ENCODE measurements at regions not wholly inside any gene's neighbourhood (a gene's known extent, or its start where the extent isn't known, plus 50 kb on each side); places are given as distances from the start of the nearest gene placed in this dataset.

DNA sequence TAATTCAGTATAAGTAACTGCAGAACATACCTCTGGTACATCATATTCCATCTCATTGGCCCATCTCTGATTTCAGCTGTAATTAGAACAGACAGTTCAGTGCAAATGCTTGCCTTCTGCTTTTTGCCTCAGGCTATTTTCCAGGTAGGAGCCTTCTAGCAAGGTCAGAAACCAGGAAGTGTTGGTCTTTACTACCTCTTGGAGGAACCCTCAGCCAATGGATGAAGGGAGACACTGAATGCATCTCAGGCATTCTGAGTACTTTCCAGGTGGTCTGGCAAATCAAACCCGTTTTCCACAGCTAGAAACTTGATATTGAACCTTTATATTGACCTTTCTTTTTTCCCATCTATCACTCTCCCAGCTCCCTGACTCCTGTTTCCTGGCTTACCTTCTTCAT is 348.5 kb upstream of the SOX2 start:
- H3K23me2 ChIP-seq (ENCODE audit: low read depth, low read length) = no peaks in the 10 kb centered on the region; the same call in 1 of the 2 replicates
- H3K4me3 ChIP-seq (ENCODE audit: extremely low read depth in 1 of 4, insufficient read depth in 2 of 4, low read depth in 3 of 4, low read length in 4 of 4) = no peak overlapping the region
- no peak overlapping the region for H2BK12ac ChIP-seq (ENCODE audit: low read depth, low read length)
- H2BK20ac ChIP-seq (ENCODE audit: low read length) = no peak overlapping the region
- no peaks in the 10 kb centered on the region; a peak in 2 of 7 replicates for H3K4me1 ChIP-seq (replicated peaks in 1 of 4; ENCODE audit: control insufficient read depth in 3 of 4, insufficient read depth in 4 of 4, low read length in 3 of 4)
- H4K8ac ChIP-seq (ENCODE audit: extremely low read depth, insufficient read depth, low read length) = no peak overlapping the region
- H3K4me2 ChIP-seq (ENCODE audit: insufficient read depth in 1 of 2, low read depth in 2 of 2, low read length in 2 of 2) = no peak overlapping the region
- H3K9me3 ChIP-seq (ENCODE audit: insufficient read depth in 2 of 2, low read depth in 1 of 2, low read length in 1 of 2) = no peaks in the 10 kb centered on the region
- ChIA-PET CTCF (ENCODE audit: partially characterized antibody) (interaction anchor here (0.6 kb wide), 1 partner anchor 406 kb away, joined by 3 read pairs; no protein-coding TSS in a partner anchor), POLR2A (ENCODE audit: partially characterized antibody) (no interaction called here)
- H4K5ac ChIP-seq (ENCODE audit: insufficient read length, low read depth, low read length) = no peak overlapping the region
- H2AFZ ChIP-seq (ENCODE audit: low read length) = no peak overlapping the region
- no peak for FAIRE-seq
- H3K56ac ChIP-seq (replicated peaks; ENCODE audit: insufficient read length, low read depth, low read length) = no peak overlapping the region
- TF ChIP-seq RAD21 (IDR thresholded peaks at IDR 0.05 in 1 of 2, conservative IDR thresholded peaks at IDR 0.05 in 1 of 2; ENCODE audit: low read depth in 2 of 2, low read length in 2 of 2) = 0 out of 4 replicates have a peak, but pooled peaks of 1 of the 2 experiments have one; percentile 16
- TF ChIP-seq KDM1A (IDR thresholded peaks at IDR 0.05; ENCODE audit: borderline replicate concordance, low read length) = no peak
- no peak for TF ChIP-seq HDAC2 (IDR thresholded peaks at IDR 0.05; ENCODE audit: borderline replicate concordance in 1 of 2, low read depth in 2 of 2, low read length in 2 of 2)
- TF ChIP-seq BCL11A (IDR thresholded peaks at IDR 0.05; ENCODE audit: low read depth in 2 of 2, low read length in 2 of 2) = no peak
- no peak for TF ChIP-seq RFX5 (IDR thresholded peaks at IDR 0.05; ENCODE audit: borderline replicate concordance, low read depth, low read length)
- no peak for TF ChIP-seq TAF1 (IDR thresholded peaks at IDR 0.05; ENCODE audit: low read depth, low read length)
- H3K23ac ChIP-seq (ENCODE audit: insufficient read length) = no peak overlapping the region
- no peaks in the 10 kb centered on the region for H3K79me1 ChIP-seq (ENCODE audit: low read depth, low read length)
- H3K9ac ChIP-seq (replicated peaks in 1 of 4; ENCODE audit: extremely low read depth in 1 of 4, low read depth in 3 of 4, low read length in 3 of 4) = no peak overlapping the region
- no peak overlapping the region for H2BK120ac ChIP-seq (replicated peaks; ENCODE audit: low read depth, low read length)
- no peak for DNase-seq (ENCODE audit: low read depth in 1 of 2, low spot score in 2 of 2)
- H2AK5ac ChIP-seq (ENCODE audit: low read depth, low read length) = no peak overlapping the region
- no peak overlapping the region for H3K4ac ChIP-seq (replicated peaks; ENCODE audit: insufficient read length, low read depth, low read length)
- no peaks in the 10 kb centered on the region for H3K27me3 ChIP-seq (replicated peaks in 1 of 4; ENCODE audit: control insufficient read depth in 3 of 4, extremely low read depth in 1 of 4, insufficient read depth in 3 of 4, low read length in 3 of 4)
- H3K14ac ChIP-seq (ENCODE audit: insufficient read length) = no peak overlapping the region
- no peak overlapping the region for H4K91ac ChIP-seq (replicated peaks; ENCODE audit: insufficient read length, low read length)
- no peak overlapping the region for H3K18ac ChIP-seq (ENCODE audit: extremely low read depth, low read length)
- no peaks in the 10 kb centered on the region for H4K20me1 ChIP-seq (replicated peaks in 1 of 2; ENCODE audit: control insufficient read depth in 1 of 2, insufficient read depth in 2 of 2, low read length in 2 of 2)
- no peak overlapping the region for H3K27ac ChIP-seq (ENCODE audit: low read depth, low read length)
- H2BK5ac ChIP-seq (ENCODE audit: low read depth, low read length) = no peak overlapping the region
- no peak overlapping the region for H2BK15ac ChIP-seq (ENCODE audit: low read length)
- H3K36me3 ChIP-seq (ENCODE audit: control insufficient read depth in 2 of 4, insufficient read depth in 4 of 4, low read length in 3 of 4) = no peaks in the 10 kb centered on the region
- WGBS, 2 experiments (ENCODE audit: extremely low coverage in 1 of 2, insufficient coverage in 1 of 2, insufficient read length in 1 of 2, insufficient replicate concordance in 2 of 2, low coverage in 1 of 2, low lambda C conversion rate in 2 of 2, missing lambda C conversion rate in 1 of 2) = 54% methylated on average over 1 of the region's 1 CpG; no CpG with 5 or more reads in 1 of the 2 experiments
- H3K79me2 ChIP-seq (ENCODE audit: control insufficient read depth in 1 of 2, insufficient read depth in 2 of 2, low read length in 2 of 2) = no peaks in the 10 kb centered on the region
